DND-41 (cell line): ENCODE measurements at regions not wholly inside any gene's neighbourhood (a gene's known extent, or its start where the extent isn't known, plus 50 kb on each side); places are given as distances from the start of the nearest gene placed in this dataset.

ENCODE experiments used
- ATAC-seq: fragments of 200-7000 bp; cut with Tn5 transposase; 3 replicates; pipeline ENCODE4 v1.9.1; 2021; ENCODE audit warnings: low read depth; ENCODE audit not compliant: insufficient read depth
- DNase-seq: peaks from one replicate; pipeline ENCODE4 v3.0.0-alpha.2; 2020
- H2AFZ ChIP-seq: 2 replicates; pipeline ENCODE4 v1.6.0; 2012; ENCODE audit warnings: low read depth, low read length
- H3K27ac ChIP-seq: 2 replicates; pipeline ENCODE4 v1.5.1; 2012; ENCODE audit warnings: low read length, inconsistent platforms
- H3K27me3 ChIP-seq: fragments of 200-600 bp; sonication (generic); 2 replicates; pipeline ENCODE4 v1.6.0; 2012; ENCODE audit warnings: low read length, mild to moderate bottlenecking, inconsistent platforms; ENCODE audit not compliant: insufficient read depth, poor library complexity
- H3K36me3 ChIP-seq: 2 replicates; pipeline ENCODE4 v1.5.1; 2012; ENCODE audit warnings: low read length, inconsistent platforms; ENCODE audit not compliant: insufficient read depth
- H3K4me1 ChIP-seq: 2 replicates; pipeline ENCODE4 v1.5.1; 2012; ENCODE audit warnings: mild to moderate bottlenecking, low read length; ENCODE audit not compliant: insufficient read depth
- H3K4me2 ChIP-seq: 2 replicates; pipeline ENCODE4 v1.6.0; 2012; ENCODE audit warnings: mild to moderate bottlenecking, moderate library complexity, low read length, inconsistent platforms; ENCODE audit not compliant: insufficient read depth
- H3K4me3 ChIP-seq, 2 experiments: fragments of 200-600 bp in 1 of 2; shearing (Covaris generic) in 1 of 2; 2 replicates each; pipeline ENCODE4 v1.5.1; 2012 to 2016; ENCODE audit warnings: inconsistent platforms in 2 of 2, low read length in 2 of 2, mild to moderate bottlenecking in 2 of 2, low read depth in 1 of 2, moderate library complexity in 1 of 2
- H3K79me2 ChIP-seq: 2 replicates; pipeline ENCODE4 v1.6.0; 2012; ENCODE audit warnings: low read length, inconsistent platforms; ENCODE audit not compliant: insufficient read depth
- H3K9ac ChIP-seq: 2 replicates; pipeline ENCODE4 v1.6.0; 2012; ENCODE audit warnings: low read depth, mild to moderate bottlenecking, inconsistent platforms, low read length, moderate library complexity
- H3K9me3 ChIP-seq: 2 replicates; pipeline ENCODE4 v1.5.1; 2012; ENCODE audit warnings: low read length, moderate library complexity, mild to moderate bottlenecking, inconsistent platforms; ENCODE audit not compliant: insufficient read depth, severe bottlenecking
- H4K20me1 ChIP-seq: 2 replicates; pipeline ENCODE4 v1.6.0; 2012; ENCODE audit warnings: low read length; ENCODE audit not compliant: insufficient read depth
- EZH2 ChIP-seq: IDR thresholded peaks from 3 replicates; pipeline ENCODE4 v1.6.1; 2012; ENCODE audit warnings: borderline replicate concordance, low read depth, mild to moderate bottlenecking, moderate library complexity, low read length, inconsistent platforms; ENCODE audit not compliant: severe bottlenecking
- TF ChIP-seq, protein P1 (sequence below): IDR thresholded peaks from 2 replicates; pipeline ENCODE4 v1.5.1; 2012; ENCODE audit warnings: borderline replicate concordance, low read length, moderate library complexity, mild to moderate bottlenecking; ENCODE audit not compliant: poor library complexity, severe bottlenecking; ENCODE audit errors: extremely low read depth

DNA sequence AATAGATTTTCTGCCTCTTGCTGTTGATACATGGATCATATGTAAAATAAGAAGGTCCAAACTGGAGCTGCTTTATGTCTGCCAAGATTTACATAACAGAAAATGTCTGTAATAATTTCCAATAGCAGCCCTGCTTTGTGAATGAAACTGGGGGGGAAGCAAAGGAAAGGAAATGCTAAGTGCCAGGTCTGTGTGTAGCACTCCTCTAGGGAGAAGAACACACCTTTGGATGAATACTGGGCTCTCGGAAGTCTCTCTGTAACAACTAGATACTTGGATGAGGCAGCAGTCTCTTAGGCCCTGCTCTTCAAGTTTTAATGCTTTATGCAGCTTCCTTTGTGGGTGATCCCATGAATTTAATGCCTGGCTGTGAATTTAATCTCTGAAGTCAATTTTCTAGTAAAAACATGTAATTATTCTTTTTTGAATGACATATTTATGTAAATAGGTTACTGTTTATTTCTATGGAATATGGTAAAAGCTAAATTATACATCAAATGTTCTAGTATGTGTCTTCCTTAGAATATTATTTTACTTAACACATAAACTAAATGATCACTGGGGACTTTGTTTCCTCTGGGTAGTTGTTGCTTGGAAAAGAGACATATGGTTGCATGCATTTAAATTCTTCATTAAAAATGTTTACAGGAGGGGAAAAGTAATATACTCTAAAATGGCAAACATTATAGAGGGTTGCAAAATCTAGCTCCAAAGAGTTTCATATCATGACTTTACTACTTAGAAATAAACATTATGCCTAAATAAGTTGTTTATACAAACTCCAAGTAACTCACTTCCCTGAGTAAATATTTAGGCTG, 336.6 kb upstream of the CWC22 start:
- Histone ChIP-seq H3K27me3 (no peaks in the 10 kb centered on the region), H3K9me3 (no peaks in the 10 kb centered on the region), H3K79me2 (no peaks in the 10 kb centered on the region), H3K36me3 (no peaks in the 10 kb centered on the region), H4K20me1 (no peaks in the 10 kb centered on the region), H3K4me1 (no peaks in the 10 kb centered on the region), H3K27ac (no peak overlapping the region), H2AFZ (no peak overlapping the region), H3K4me2 (no peak overlapping the region), H3K4me3 (no peak overlapping the region), H3K9ac (no peak overlapping the region)
- no peak for ATAC-seq
- no peak for DNase-seq
- TF ChIP-seq EZH2 = no peak
- TF ChIP-seq, protein P1, sequence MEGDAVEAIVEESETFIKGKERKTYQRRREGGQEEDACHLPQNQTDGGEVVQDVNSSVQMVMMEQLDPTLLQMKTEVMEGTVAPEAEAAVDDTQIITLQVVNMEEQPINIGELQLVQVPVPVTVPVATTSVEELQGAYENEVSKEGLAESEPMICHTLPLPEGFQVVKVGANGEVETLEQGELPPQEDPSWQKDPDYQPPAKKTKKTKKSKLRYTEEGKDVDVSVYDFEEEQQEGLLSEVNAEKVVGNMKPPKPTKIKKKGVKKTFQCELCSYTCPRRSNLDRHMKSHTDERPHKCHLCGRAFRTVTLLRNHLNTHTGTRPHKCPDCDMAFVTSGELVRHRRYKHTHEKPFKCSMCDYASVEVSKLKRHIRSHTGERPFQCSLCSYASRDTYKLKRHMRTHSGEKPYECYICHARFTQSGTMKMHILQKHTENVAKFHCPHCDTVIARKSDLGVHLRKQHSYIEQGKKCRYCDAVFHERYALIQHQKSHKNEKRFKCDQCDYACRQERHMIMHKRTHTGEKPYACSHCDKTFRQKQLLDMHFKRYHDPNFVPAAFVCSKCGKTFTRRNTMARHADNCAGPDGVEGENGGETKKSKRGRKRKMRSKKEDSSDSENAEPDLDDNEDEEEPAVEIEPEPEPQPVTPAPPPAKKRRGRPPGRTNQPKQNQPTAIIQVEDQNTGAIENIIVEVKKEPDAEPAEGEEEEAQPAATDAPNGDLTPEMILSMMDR = no peak

DNA sequence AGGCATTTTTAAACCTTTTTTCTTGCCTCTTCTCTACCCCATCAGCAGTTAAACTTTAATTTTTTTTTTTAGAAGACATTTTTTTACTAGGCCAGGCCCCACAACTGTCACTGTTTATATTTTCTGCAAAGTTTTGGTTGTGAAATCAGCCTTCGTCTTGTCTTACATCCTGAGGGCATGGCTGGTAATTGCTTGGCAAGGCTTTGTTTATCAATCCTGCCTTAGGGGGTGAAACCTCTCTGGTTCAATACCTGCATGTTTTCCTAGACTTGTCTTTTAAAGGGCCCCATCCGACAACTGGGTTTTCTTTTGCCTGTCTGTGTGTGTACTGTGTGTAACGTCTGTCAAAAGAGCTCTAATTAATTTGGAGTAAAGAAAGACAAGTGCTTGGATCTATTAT, 330.0 kb upstream of the CWC22 start:
- Histone ChIP-seq H3K4me2 (no peak overlapping the region), H3K36me3 (no peaks in the 10 kb centered on the region), H3K4me3 (no peak overlapping the region), H4K20me1 (no peaks in the 10 kb centered on the region), H3K4me1 (no peaks in the 10 kb centered on the region), H3K27me3 (no peaks in the 10 kb centered on the region), H3K27ac (no peak overlapping the region), H2AFZ (no peak overlapping the region), H3K9me3 (peaks cover 2% of the 10 kb centered on the region), H3K79me2 (no peaks in the 10 kb centered on the region), H3K9ac (no peak overlapping the region)
- ATAC-seq (no peak), DNase-seq (no peak)
- no peak for TF ChIP-seq EZH2
- TF ChIP-seq, protein P1 = no peak

DNA sequence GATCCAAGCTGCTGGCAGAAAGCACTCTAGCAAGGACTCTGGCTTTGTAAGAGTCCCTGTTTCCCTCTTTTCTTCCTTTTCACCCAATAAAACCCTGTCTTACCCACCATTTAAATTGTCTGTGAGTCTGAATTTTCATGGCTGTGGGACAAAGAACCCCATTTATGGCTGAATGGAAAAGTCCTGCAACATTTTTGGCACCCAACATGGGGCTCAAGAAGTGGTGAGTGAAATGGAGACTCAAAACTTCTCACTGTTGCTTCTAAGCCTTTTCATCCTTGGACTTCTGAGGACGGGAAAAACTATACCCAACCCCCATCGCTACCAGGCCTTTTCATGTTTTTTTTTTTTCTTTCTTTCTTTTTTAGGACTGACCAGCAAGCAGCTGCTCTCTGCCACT, 329.5 kb upstream of the CWC22 start:
- H2AFZ ChIP-seq = no peak overlapping the region
- H3K4me1 ChIP-seq = no peaks in the 10 kb centered on the region
- ATAC-seq (no peak), DNase-seq (no peak)
- no peaks in the 10 kb centered on the region for H3K36me3 ChIP-seq
- H3K4me2 ChIP-seq = no peak overlapping the region
- peaks cover 2% of the 10 kb centered on the region for H3K9me3 ChIP-seq
- H4K20me1 ChIP-seq = no peaks in the 10 kb centered on the region
- H3K9ac ChIP-seq = no peak overlapping the region
- no peaks in the 10 kb centered on the region for H3K27me3 ChIP-seq
- no peak for TF ChIP-seq EZH2
- no peaks in the 10 kb centered on the region for H3K79me2 ChIP-seq
- H3K27ac ChIP-seq = no peak overlapping the region
- H3K4me3 ChIP-seq = no peak overlapping the region

DNA sequence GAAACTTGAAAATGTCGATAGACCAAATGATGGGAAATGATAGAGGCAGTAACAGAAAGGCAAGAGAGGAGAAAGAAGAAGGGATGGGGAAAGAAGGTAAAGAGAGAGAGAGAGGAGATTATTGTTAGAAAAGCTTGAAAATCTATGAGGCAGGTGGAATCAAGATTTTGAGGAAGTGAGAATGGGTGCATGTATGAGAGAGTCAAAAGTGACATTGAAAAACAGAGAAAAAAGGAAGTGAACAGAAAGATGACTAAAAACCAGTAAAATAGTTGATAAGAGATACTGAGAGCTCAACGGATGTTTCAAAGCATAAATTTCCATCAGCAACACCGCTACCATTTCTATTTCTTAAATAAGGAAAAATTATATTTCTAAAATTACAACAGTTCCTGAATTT, 327.4 kb upstream of the CWC22 start:
- no peak overlapping the region for H3K27ac ChIP-seq
- no peaks in the 10 kb centered on the region for H4K20me1 ChIP-seq
- no peak overlapping the region for H3K4me3 ChIP-seq
- no peak for ATAC-seq
- no peaks in the 10 kb centered on the region for H3K27me3 ChIP-seq
- H3K79me2 ChIP-seq = no peaks in the 10 kb centered on the region
- H3K4me1 ChIP-seq = no peaks in the 10 kb centered on the region
- H3K9me3 ChIP-seq = peaks cover 2% of the 10 kb centered on the region
- DNase-seq = no peak
- H3K36me3 ChIP-seq = no peaks in the 10 kb centered on the region
- TF ChIP-seq EZH2 = no peak
- TF ChIP-seq, protein P1 = no peak
- H3K9ac ChIP-seq = no peak overlapping the region
- no peak overlapping the region for H3K4me2 ChIP-seq
- no peak overlapping the region for H2AFZ ChIP-seq
